Cardiac septum (tissue), 1 donor: ENCODE measurements at regions not wholly inside any gene's neighbourhood (a gene's known extent, or its start where the extent isn't known, plus 50 kb on each side); places are given as distances from the start of the nearest gene placed in this dataset.

ENCODE experiments used
- DNase-seq: peaks from one replicate; pipeline ENCODE4 v3.0.0-alpha.2; 2020; ENCODE audit warnings: low spot score
- intact Hi-C: fragments of 100-400 bp; cut with DNase I; formaldehyde crosslinking; loops from one replicate; pipeline ENCODE4 v1.14.0; 2022
- donor health status: DM: no; HTN: no; CAD: no.

DNA sequence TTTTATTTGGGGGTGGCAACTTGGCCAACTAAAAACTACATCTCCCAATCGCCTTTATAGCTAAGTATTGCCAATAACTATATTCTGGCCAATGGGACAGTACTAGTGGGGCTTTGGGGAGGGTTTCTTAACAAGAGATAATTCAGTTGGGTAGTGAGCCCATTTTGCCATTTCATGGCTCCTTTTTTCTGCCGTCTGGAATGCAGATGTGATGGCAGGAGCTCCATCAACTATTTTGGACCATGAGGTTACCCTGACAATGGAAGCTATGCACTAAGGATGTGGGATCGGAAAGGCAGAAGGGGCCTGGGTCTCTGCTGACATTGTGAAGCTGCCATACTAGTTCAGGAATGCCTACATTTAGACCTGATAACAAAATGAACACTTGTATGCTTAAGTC lies 67.0 kb upstream of the FOXC1 start:
- no peak for DNase-seq
- intact Hi-C loops = no loop called here

DNA sequence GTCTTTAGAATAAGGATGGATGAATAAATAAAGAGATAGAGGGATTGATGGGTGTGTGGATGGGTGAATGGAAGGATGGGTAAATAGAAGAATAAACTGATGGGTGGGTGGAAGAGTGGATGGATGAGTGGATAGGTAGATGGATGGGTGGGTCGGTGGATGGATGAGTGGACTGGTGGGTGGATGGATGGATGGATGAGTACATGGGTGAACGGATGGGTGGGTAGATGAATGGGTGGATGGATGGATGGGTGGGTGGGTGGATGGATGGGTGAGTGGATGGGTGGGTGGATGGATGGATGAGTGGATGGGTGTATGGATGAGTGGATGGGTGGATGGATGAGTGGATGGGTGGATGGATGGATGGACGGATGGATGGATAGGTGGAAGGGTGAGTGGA lies 65.7 kb upstream of the FOXC1 start:
- no peak for DNase-seq
- intact Hi-C loops = no loop called here

DNA sequence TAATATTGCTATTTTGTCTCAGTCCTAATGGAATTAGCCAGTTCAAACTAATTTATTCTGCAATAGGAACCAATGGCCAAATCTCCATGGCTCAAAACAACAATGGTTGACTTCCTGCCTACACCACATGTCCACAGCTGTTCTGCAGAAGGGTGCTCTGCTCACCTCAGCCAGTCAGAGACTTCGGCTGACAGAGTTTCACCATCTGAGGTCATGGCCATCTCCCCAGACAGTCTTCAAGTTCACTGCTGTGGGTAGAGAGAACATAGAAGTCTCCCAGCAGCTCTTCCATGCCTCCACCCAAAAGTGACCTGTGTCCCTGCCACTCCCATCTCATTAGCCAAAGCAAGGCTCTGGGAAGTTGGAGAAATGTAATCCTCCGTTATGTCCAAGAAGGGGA lies 65.1 kb upstream of the FOXC1 start:
- intact Hi-C loops = no loop called here
- DNase-seq = no peak

GRCh38 chr6:1545654-1546053 lies 64.1 kb upstream of the FOXC1 start:
- intact Hi-C loops = no loop called here
- DNase-seq = no peak

DNA sequence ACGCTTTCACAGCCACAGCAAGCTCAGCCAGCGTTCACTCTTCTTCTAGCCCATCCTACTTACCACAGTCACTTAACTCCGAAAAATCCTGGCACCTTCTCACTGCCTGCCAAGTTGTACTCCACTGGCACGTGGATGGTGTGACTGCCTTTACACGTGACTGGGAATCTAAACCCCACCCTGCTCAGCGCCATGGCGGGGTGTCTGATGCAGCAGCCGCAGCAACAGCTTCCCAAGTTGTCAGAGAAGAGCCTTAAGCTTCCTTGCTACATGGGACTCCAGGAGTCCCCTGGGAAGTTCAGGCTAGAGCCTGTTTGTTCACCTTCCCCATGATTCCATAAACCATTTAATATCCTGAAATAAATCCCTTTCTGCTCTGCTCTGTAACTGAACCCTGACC lies 61.9 kb upstream of the FOXC1 start:
- no peak for DNase-seq
- intact Hi-C loops = no loop called here

DNA sequence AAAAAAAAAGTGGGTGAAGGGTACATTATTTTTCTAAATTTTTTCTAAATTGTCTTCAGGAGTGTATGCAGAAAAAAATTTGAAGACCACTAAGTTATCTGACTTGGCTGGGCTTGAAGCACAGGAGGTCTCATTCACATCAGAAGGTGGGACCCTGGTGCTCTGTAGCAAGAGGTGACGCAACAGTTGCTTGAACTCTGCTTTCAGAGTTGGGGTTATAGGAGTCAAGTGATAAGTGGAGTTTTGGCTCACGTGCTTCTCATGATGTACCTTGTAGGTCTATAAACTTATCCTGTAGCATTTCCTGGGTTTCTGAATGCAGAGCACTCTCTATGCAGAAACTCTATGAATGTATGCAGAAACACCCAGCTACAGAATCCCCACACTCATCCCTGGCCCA lies 58.5 kb upstream of the FOXC1 start:
- DNase-seq = no peak
- intact Hi-C loops = no loop called here

DNA sequence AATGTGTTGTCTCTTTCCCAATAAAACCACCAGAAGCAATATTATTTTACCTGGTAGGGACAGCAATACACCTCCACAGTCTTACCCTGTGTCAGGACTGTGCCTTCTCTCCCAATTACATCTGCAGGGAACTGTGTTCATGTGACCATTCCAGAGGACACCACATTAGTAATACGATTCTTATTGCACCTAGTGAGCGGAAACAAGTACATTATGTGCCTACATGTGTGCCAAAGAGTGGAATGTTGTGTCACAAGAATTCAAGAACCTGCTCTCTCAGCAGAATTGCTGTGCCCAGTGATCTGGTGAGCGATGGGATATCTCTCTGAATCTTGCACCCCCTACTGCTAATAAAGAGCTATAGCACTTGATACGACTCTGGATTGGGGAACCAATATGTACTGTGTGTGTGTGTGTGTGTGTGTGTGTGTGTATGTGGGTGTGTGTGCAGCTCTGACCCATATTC lies 57.4 kb upstream of the FOXC1 start:
- intact Hi-C loops = no loop called here
- DNase-seq = no peak

DNA sequence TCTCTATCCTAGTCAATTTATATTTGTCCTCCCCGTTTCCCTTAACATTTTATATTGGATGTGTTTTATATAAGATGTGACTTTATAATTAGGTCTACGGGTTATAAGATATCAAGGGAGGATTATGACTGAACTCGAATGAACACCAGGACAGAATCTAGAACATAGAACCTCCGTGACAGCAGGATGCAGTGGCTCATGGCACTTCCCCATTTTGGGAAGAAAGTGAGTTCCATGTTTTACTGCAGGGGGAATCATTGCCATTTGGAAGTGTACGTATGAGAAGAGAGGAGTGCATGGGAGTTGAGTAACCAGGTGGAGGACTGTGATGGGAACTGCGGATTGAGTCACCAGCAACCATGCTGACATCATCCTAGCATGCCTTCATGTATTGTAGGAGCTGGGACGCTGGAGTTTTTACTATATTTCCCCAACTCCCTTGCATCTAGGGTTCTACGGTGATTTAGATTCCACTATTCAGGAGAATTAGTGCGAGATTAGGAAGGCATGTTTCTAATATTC lies 56.1 kb upstream of the FOXC1 start:
- intact Hi-C loops = no loop called here
- no peak for DNase-seq

DNA sequence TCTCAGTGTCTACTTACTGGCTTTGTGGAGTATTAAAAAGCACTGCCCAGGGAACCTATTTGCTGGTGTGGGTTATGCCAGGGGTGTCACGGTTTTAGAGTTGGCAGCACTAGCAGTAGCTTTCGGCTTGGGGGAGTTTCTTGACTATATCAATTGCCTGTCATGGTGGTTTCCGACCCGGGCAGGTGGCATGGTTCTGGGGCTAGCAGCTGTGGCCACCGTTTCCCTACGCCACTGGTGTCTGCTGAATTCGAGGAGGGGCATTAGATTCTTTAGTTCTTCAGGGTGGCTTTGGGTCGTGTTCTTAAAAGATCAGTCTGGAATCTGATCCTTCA lies 55.6 kb upstream of the FOXC1 start:
- DNase-seq = no peak
- intact Hi-C loops = no loop called here

- intact Hi-C loops = no loop called here
- DNase-seq = peak; percentile 88
Observed at GRCh38 chr6:1554476-1555310, 55.0 kb upstream of the FOXC1 start.

GRCh38 chr6:1558388-1558787 lies 51.3 kb upstream of the FOXC1 start:
- intact Hi-C loops = no loop called here
- no peak for DNase-seq
